22Rv1 (cell line): ENCODE measurements at regions not wholly inside any gene's neighbourhood (a gene's known extent, or its start where the extent isn't known, plus 50 kb on each side); places are given as distances from the start of the nearest gene placed in this dataset.

ENCODE experiments used
- ZFX ChIP-seq: fragments of 450-650 bp; IDR thresholded peaks from 2 replicates; pipeline ENCODE4 v1.6.1; 2017; ENCODE audit warnings: antibody characterized with exemption, borderline replicate concordance
- TF ChIP-seq, protein P1 (sequence below): fragments of 450-650 bp; IDR thresholded peaks from 2 replicates; pipeline ENCODE4 v1.5.1; 2017; ENCODE audit warnings: mild to moderate bottlenecking

DNA sequence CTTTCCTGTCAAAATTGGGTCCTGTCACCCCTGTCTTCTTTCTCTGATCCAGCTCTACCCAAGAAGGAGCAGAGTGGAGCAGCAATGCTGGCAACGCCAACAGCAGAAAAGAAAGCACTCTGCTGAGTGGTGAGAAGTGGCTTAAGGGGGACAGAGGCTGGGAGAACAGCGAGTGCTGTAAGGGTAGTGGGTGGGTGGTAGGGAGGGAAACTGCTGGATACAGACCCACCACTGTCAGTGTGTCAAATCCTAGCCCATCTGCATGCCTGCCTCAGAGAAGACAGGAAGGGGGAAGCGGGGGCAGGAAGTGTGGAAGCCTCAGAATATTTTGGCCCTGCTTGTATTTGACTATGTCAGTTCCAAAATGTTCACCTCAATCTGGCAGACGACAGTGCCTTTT, 170.4 kb upstream of the MAST4 start:
- TF ChIP-seq, protein P1, sequence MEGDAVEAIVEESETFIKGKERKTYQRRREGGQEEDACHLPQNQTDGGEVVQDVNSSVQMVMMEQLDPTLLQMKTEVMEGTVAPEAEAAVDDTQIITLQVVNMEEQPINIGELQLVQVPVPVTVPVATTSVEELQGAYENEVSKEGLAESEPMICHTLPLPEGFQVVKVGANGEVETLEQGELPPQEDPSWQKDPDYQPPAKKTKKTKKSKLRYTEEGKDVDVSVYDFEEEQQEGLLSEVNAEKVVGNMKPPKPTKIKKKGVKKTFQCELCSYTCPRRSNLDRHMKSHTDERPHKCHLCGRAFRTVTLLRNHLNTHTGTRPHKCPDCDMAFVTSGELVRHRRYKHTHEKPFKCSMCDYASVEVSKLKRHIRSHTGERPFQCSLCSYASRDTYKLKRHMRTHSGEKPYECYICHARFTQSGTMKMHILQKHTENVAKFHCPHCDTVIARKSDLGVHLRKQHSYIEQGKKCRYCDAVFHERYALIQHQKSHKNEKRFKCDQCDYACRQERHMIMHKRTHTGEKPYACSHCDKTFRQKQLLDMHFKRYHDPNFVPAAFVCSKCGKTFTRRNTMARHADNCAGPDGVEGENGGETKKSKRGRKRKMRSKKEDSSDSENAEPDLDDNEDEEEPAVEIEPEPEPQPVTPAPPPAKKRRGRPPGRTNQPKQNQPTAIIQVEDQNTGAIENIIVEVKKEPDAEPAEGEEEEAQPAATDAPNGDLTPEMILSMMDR = no peak
- TF ChIP-seq ZFX = no peak
